ENCODE measurements at regions not wholly inside any gene's neighbourhood (a gene's known extent, or its start where the extent isn't known, plus 50 kb on each side); places are given as distances from the start of the nearest gene placed in this dataset.
"Not testable (repeated sequence)": the region's sequence is repeated elsewhere in the genome, so short reads cannot be mapped to it uniquely, and the experiment has no call there.

GRCh38 chrY:21600170-21600569 lies 65.5 kb downstream of the RBMY1A1 start:
- FAIRE-seq = no peak
- TF ChIP-seq POLR2AphosphoS5 (IDR thresholded peaks at IDR 0.05; ENCODE audit: low read depth, low read length) (no peak), POU2F2 (IDR thresholded peaks at IDR 0.05; ENCODE audit: low read depth, low read length) (no peak)
- no peak for DNase-seq (ENCODE audit: insufficient read length, low spot score)

- no peak for TF ChIP-seq PAX5 (IDR thresholded peaks at IDR 0.05; ENCODE audit: insufficient read depth, low read length, severe bottlenecking)
- no peak for TF ChIP-seq POLR2A (IDR thresholded peaks at IDR 0.05; ENCODE audit: low read depth, low read length)
- TF ChIP-seq TAF1 (IDR thresholded peaks at IDR 0.05; ENCODE audit: low read depth, low read length) = no peak
- no peak for TF ChIP-seq POLR2AphosphoS5 (IDR thresholded peaks at IDR 0.05; ENCODE audit: low read depth, low read length)
- no peak for TF ChIP-seq SPI1 (IDR thresholded peaks at IDR 0.05; ENCODE audit: low read depth, low read length)
- no peak for TF ChIP-seq POU2F2 (IDR thresholded peaks at IDR 0.05; ENCODE audit: low read depth, low read length)
- FAIRE-seq = no peak
- no peak for DNase-seq (ENCODE audit: insufficient read length, low spot score)
These were observed 66.8 kb downstream of the RBMY1A1 start for GRCh38 chrY:21601524-21601923.

- FAIRE-seq (no peak), DNase-seq (ENCODE audit: insufficient read length, low spot score) (no peak)
- TF ChIP-seq POLR2AphosphoS5 (IDR thresholded peaks at IDR 0.05; ENCODE audit: low read depth, low read length) = no peak
- TF ChIP-seq PAX5 (IDR thresholded peaks at IDR 0.05; ENCODE audit: insufficient read depth, low read length, severe bottlenecking) = no peak
- no peak for TF ChIP-seq TAF1 (IDR thresholded peaks at IDR 0.05; ENCODE audit: low read depth, low read length)
- no peak for TF ChIP-seq POLR2A (IDR thresholded peaks at IDR 0.05; ENCODE audit: low read depth, low read length)
- no peak for TF ChIP-seq POU2F2 (IDR thresholded peaks at IDR 0.05; ENCODE audit: low read depth, low read length)
- no peak for TF ChIP-seq SPI1 (IDR thresholded peaks at IDR 0.05; ENCODE audit: low read depth, low read length)
These were observed 67.9 kb downstream of the RBMY1A1 start for GRCh38 chrY:21602590-21602989.

GRCh38 chrY:21636137-21636536 lies 101.5 kb downstream of the RBMY1A1 start:
- FAIRE-seq (no peak), DNase-seq (ENCODE audit: insufficient read length, low spot score) (no peak)
- TF ChIP-seq SPI1 (IDR thresholded peaks at IDR 0.05; ENCODE audit: low read depth, low read length) (no peak), TAF1 (IDR thresholded peaks at IDR 0.05; ENCODE audit: low read depth, low read length) (no peak), POU2F2 (IDR thresholded peaks at IDR 0.05; ENCODE audit: low read depth, low read length) (no peak), POLR2A (IDR thresholded peaks at IDR 0.05; ENCODE audit: low read depth, low read length) (no peak), POLR2AphosphoS5 (IDR thresholded peaks at IDR 0.05; ENCODE audit: low read depth, low read length) (no peak), PAX5 (IDR thresholded peaks at IDR 0.05; ENCODE audit: insufficient read depth, low read length, severe bottlenecking) (no peak)

- FAIRE-seq = no peak
- no peak for TF ChIP-seq TAF1 (IDR thresholded peaks at IDR 0.05; ENCODE audit: low read depth, low read length)
- no peak for TF ChIP-seq POU2F2 (IDR thresholded peaks at IDR 0.05; ENCODE audit: low read depth, low read length)
- no peak for TF ChIP-seq POLR2AphosphoS5 (IDR thresholded peaks at IDR 0.05; ENCODE audit: low read depth, low read length)
- TF ChIP-seq POLR2A (IDR thresholded peaks at IDR 0.05; ENCODE audit: low read depth, low read length) = no peak
- no peak for TF ChIP-seq PAX5 (IDR thresholded peaks at IDR 0.05; ENCODE audit: insufficient read depth, low read length, severe bottlenecking)
- no peak for TF ChIP-seq SPI1 (IDR thresholded peaks at IDR 0.05; ENCODE audit: low read depth, low read length)
- no peak for DNase-seq (ENCODE audit: insufficient read length, low spot score)
These were observed 115.8 kb downstream of the RBMY1A1 start for GRCh38 chrY:21650496-21650895.

- FAIRE-seq; DNase-seq (ENCODE audit: insufficient read length, low spot score): not testable (repeated sequence)
These were observed 124.4 kb downstream of the RBMY1A1 start for GRCh38 chrY:21659057-21659456.

GRCh38 chrY:21679590-21679989 lies 144.9 kb downstream of the RBMY1A1 start:
- DNase-seq (ENCODE audit: insufficient read length, low spot score) = not testable (repeated sequence)
- FAIRE-seq = peak; percentile 75

GRCh38 chrY:21686369-21686768 lies 151.7 kb downstream of the RBMY1A1 start:
- FAIRE-seq; DNase-seq (ENCODE audit: insufficient read length, low spot score): not testable (repeated sequence)

GRCh38 chrY:21701951-21702350 lies 167.3 kb downstream of the RBMY1A1 start:
- FAIRE-seq; DNase-seq (ENCODE audit: insufficient read length, low spot score): not testable (repeated sequence)

- DNase-seq (ENCODE audit: insufficient read length, low spot score) = not testable (repeated sequence)
- FAIRE-seq = peak; percentile 9
These were observed 168.2 kb downstream of the RBMY1A1 start for GRCh38 chrY:21702927-21703326.

GRCh38 chrY:21705309-21705708 lies 170.6 kb downstream of the RBMY1A1 start:
- no peak for FAIRE-seq
- TF ChIP-seq POLR2AphosphoS5 (IDR thresholded peaks at IDR 0.05; ENCODE audit: low read depth, low read length) (no peak), PAX5 (IDR thresholded peaks at IDR 0.05; ENCODE audit: insufficient read depth, low read length, severe bottlenecking) (no peak), POU2F2 (IDR thresholded peaks at IDR 0.05; ENCODE audit: low read depth, low read length) (no peak), SPI1 (IDR thresholded peaks at IDR 0.05; ENCODE audit: low read depth, low read length) (no peak), TAF1 (IDR thresholded peaks at IDR 0.05; ENCODE audit: low read depth, low read length) (no peak), POLR2A (IDR thresholded peaks at IDR 0.05; ENCODE audit: low read depth, low read length) (no peak)

GRCh38 chrY:21706611-21707010 lies 171.9 kb downstream of the RBMY1A1 start:
- FAIRE-seq; DNase-seq (ENCODE audit: insufficient read length, low spot score): not testable (repeated sequence)

More at GRCh38 chrY:21705309-21705708, 170.6 kb downstream of the RBMY1A1 start:
- DNase-seq (ENCODE audit: insufficient read length, low spot score) = no peak

GRCh38 chrY:21735489-21736060 lies 158.8 kb downstream of the RBMY1D start:
- FAIRE-seq = peak; percentile 79
- DNase-seq (ENCODE audit: insufficient read length, low spot score) = not testable (repeated sequence)

GRCh38 chrY:21744998-21745397 lies 149.3 kb downstream of the RBMY1D start:
- not testable (repeated sequence) for FAIRE-seq; DNase-seq (ENCODE audit: insufficient read length, low spot score)

GRCh38 chrY:21760243-21760642 lies 134.1 kb downstream of the RBMY1D start:
- DNase-seq (ENCODE audit: insufficient read length, low spot score); FAIRE-seq: not testable (repeated sequence)

- not testable (repeated sequence) for FAIRE-seq
These were observed 126.5 kb downstream of the RBMY1D start for GRCh38 chrY:21767824-21768223.

More at GRCh38 chrY:21767824-21768223, 126.5 kb downstream of the RBMY1D start:
- not testable (repeated sequence) for DNase-seq (ENCODE audit: insufficient read length, low spot score)

Data from GM12891 (cell line).